Astrocyte (in vitro differentiated cells and primary cell): ENCODE measurements at regions not wholly inside any gene's neighbourhood (a gene's known extent, or its start where the extent isn't known, plus 50 kb on each side); places are given as distances from the start of the nearest gene placed in this dataset.

Experiments used
- CTCF ChIP-seq: IDR thresholded peaks from 2 replicates; pipeline ENCODE4 v1.5.1; 2011; ENCODE audit warnings: low read depth, mild to moderate bottlenecking, inconsistent platforms, low read length, moderate library complexity; ENCODE audit not compliant: insufficient read depth
- EZH2 ChIP-seq: IDR thresholded peaks from 2 replicates; pipeline ENCODE4 v1.6.1; 2012; ENCODE audit warnings: mild to moderate bottlenecking, low read length, inconsistent platforms; ENCODE audit not compliant: insufficient read depth

- TF ChIP-seq CTCF (no peak), EZH2 (no peak)
Measured at GRCh38 chr13:100764937-100765336, 90.3 kb upstream of the TMTC4 start.
